GM12873 (cell line): ENCODE measurements at regions not wholly inside any gene's neighbourhood (a gene's known extent, or its start where the extent isn't known, plus 50 kb on each side); places are given as distances from the start of the nearest gene placed in this dataset.

Source experiments
- TF ChIP-seq, protein P1 (sequence below): IDR thresholded peaks from 2 replicates; pipeline ENCODE4 v1.5.1; 2012; ENCODE audit warnings: low read depth, mild to moderate bottlenecking, moderate library complexity, low read length, control low read depth; ENCODE audit not compliant: insufficient read depth; ENCODE audit errors: missing control alignments

GRCh38 chr5:115469904-115470516 is 74.6 kb downstream of the FEM1C start:
- TF ChIP-seq, protein P1, sequence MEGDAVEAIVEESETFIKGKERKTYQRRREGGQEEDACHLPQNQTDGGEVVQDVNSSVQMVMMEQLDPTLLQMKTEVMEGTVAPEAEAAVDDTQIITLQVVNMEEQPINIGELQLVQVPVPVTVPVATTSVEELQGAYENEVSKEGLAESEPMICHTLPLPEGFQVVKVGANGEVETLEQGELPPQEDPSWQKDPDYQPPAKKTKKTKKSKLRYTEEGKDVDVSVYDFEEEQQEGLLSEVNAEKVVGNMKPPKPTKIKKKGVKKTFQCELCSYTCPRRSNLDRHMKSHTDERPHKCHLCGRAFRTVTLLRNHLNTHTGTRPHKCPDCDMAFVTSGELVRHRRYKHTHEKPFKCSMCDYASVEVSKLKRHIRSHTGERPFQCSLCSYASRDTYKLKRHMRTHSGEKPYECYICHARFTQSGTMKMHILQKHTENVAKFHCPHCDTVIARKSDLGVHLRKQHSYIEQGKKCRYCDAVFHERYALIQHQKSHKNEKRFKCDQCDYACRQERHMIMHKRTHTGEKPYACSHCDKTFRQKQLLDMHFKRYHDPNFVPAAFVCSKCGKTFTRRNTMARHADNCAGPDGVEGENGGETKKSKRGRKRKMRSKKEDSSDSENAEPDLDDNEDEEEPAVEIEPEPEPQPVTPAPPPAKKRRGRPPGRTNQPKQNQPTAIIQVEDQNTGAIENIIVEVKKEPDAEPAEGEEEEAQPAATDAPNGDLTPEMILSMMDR = no peak

GRCh38 chr5:115467628-115468027 is 76.9 kb downstream of the FEM1C start:
- TF ChIP-seq, protein P1 = no peak

DNA sequence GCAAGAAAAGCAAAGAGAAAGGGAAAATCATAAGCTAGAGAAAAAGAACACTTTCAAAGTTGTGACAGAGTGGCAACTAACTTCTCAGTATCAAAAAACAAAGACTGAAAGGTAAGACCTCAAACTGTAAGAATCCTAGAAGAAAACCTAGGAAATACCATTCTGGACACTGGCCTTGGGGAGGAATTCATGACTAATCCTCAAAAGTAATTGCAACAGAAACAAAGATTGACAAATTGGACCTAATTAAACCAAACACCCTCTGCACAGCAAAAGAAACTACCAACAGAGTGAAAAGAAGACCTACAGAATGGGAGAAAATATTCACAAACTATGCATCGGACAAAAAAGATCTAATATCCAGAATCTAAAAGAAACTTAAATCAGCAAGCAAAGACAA is 79.1 kb downstream of the FEM1C start:
- TF ChIP-seq, protein P1 = no peak

- TF ChIP-seq, protein P1 = no peak
Measured at GRCh38 chr5:115463983-115464382, 80.6 kb downstream of the FEM1C start.

- TF ChIP-seq, protein P1 = no peak
Measured at GRCh38 chr5:115461506-115462290, 82.9 kb downstream of the FEM1C start.

GRCh38 chr5:115461093-115461492 is 83.5 kb downstream of the FEM1C start:
- TF ChIP-seq, protein P1 = no peak

DNA sequence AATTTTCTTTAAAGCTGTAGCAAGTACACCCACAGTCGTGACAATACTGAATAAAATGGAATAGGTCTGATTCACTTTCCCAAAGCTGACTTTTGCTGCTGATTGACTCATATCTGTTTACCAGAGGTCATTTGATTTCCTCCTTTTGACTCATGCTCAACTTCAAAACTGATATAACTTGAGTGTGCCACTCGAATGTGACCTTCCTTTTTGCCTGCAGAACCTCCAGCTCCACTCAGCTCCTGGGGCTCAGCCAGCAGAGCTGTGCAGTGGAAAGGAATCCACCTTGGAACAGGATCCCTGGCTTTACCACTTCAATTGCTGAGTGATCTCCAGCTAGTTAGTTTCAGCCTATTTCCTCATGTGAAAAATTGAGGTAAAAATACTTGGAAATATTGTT is 84.1 kb downstream of the FEM1C start:
- TF ChIP-seq, protein P1 = no peak
